GM19468 (cell line): ENCODE measurements at regions not wholly inside any gene's neighbourhood (a gene's known extent, or its start where the extent isn't known, plus 50 kb on each side); places are given as distances from the start of the nearest gene placed in this dataset.

ENCODE experiments used
- ATAC-seq: cut with Tn5 transposase; IDR thresholded peaks from one replicate; pipeline ENCODE4 v1.9.1; 2021; ENCODE audit warnings: mild to moderate bottlenecking, moderate library complexity, moderate number of reproducible peaks; ENCODE audit not compliant: unreplicated experiment; ENCODE audit errors: extremely low read depth

DNA sequence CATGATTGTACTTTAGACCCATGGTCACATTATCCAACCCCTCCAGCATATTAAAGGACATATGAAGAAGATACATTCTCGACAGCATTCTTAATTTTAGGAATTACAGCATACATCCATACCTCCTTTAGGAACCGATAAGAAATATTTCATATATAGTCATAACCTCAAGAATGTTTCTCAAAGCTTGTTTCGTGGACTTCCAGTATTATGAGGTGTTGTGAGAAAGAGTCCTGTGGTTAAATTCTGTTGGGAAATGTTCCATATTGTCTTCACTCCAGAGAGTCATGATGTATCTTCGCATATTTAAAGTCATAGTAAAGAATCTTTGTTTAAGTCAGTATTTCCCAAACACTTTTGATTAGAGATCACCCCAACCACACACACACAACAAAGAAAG, 321.0 kb upstream of the SNX7 start:
- ATAC-seq: no peak

DNA sequence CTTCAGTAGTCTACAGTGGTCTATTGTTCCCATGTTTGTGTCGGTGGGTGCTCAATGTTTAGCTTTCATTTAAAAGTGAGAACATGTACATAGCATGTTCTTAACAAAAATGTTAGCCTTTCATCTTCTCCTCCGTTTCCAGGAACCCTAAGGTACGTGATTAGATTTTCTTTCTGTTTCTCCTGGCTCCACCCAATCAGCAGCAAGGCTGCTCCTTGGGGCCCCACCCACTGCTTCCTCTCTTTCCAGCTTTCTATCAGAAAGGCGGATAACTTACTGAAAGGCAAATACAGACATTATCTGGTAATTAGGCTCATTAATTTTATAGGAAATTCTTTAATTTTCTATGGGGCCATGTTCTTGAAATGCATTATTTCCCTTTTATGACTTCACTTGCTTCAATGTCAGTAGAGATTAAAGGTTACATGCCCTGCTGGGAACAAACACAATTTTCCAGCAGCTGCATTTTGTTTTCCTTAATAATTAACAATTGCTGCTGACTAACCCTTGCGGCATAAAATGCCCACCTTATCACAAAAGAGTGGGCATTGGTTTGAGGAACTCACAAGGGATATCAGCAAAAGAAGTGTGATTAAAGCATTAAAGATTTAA, 324.9 kb upstream of the SNX7 start:
- no peak for ATAC-seq

DNA sequence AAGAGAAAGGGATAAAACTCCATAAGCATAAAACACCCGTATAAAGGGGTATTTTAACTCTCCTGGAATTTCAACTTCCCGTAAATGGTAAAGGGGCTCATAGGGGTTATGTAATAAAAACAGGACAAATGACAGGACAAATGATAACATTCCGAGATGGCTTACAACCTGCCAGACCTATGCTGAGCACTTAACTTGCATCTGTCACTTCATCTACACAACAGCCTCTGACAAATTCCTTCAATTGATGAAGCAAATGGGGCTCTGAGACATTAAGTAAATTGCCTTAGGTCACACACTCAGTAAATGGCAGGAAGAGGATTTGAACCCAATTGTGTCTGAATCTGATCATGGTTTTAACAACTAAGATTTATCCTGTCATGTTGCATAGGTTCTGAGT, 327.6 kb upstream of the SNX7 start:
- no peak for ATAC-seq

DNA sequence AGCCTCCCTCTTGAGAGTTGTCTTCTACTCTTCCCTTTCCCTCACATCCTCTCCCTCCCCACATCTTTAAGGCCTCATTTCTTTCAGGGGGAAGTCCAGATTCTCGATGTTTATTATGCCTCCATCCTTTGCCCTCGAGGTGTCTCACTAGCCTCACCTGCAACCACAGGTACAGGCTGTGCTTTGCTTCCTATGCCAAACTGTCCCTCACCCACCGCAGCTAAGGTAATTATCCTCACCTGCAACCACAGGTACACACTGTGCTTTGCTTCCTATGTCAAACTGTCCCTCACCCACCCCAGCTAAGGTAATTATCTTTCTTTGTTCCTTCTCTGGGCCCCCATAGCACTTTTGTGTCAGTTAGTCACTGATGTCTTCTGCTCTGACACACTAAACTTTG, 328.1 kb upstream of the SNX7 start:
- no peak for ATAC-seq

DNA sequence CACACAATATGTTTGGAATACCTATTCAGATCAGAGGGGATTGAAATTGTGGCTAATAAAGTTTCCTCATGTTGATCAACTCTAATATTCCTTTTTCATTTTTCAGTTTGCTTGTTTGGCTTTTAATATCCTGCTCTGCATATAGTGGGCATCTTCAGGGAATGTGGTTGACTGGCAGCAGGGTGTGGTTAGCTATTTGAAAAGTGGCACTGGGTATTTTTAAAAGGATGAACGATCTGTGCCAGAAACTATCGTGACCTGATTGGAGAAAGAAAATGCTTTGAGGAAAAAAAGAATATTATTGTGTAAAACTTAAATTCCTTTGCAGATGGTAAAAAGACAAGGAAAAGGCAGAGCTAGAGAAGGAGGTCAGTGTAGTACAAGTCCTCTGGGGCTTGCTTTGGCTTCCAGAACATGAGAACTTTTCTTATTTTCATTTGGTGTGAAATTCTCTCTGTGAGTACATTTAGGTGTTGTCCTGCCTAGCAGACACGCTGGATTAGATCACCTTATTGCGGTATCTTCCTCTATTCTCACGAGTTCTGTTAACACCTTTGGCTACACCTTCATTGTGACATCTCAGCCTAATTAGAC, 329.7 kb upstream of the SNX7 start:
- no peak for ATAC-seq

DNA sequence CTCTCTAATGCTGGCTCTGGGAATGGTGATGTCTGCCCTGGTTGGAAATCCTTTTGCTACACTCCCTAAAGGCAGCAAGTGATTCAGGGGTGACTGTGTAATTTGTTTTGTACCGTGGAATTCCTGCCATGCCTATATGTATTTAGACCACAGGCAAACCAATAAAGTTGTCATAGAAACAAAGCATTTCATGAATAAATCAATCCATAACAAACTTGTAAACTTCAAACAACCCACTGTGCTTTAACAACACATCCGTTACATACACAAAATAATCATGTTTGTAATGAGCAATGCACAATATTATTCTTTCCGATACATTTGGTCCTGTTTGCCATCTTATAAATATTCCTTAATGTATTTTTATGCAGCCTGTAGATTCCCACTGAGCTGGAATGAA, 330.3 kb upstream of the SNX7 start:
- no peak for ATAC-seq

DNA sequence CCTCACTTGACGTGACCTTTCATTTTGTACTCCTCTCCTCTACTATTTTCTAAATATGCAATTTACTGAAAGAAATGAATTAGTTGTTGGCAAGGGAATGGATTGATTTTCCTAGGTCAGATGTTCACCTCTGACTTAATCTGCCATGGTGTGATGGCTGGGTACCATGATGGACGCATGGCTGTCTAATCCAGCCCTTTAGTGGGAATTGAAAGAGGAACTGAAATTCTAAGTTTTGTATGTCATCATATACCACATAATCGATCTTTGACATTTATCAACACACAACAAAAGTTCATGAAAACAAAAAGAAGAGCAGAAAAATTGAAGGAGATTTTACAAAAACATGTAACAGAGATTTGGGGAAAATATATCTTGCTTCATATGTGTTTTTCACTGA, 331.3 kb upstream of the SNX7 start:
- ATAC-seq: no peak

DNA sequence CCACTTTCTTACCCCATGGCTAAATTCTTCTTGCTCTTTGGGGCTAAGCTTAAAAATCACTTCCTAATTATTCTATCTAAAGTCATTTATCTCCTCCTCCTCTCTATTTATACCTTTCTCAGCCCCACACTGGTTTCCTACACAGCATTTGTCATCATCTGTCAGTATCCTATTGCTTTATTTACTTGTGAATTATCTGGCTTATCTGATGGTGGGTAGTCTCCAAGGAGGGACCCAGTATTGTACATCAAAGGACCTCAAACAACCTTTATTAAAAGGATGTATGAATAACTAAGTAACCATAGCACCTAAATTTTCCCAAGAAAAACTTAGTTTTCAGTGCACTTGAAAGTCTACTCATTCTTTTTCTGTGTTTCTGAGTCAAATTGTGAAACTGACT, 332.7 kb upstream of the SNX7 start:
- no peak for ATAC-seq

DNA sequence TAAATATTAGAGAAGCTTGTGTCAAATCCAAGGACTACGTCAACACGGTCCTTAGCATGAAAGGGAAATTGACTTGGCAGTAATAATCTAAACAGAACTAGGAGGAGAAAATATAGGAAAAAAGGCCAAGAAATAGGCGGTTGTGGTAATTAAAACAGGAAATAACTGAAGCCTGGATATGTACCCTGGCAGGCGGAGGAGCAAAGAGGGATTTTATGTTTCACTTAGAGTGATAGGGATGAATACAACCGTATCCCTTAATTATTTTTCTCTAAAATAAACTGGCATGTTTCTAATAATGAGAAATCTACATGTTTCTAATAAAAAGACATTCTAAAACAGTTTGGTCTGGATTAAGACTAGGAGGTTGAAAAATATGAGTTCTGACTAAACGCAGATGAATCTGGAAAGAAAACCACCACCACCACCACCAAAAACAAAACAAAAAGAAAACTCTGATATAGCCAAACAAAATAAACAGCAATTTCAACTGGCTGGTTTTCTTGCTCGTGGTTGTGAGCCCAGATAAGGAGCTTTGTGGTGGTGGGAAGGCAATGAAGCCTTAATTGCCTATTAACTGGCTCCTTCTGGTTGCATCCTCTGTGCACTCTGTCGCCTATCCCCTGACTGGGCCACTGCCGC, 334.2 kb upstream of the SNX7 start:
- ATAC-seq: no peak

DNA sequence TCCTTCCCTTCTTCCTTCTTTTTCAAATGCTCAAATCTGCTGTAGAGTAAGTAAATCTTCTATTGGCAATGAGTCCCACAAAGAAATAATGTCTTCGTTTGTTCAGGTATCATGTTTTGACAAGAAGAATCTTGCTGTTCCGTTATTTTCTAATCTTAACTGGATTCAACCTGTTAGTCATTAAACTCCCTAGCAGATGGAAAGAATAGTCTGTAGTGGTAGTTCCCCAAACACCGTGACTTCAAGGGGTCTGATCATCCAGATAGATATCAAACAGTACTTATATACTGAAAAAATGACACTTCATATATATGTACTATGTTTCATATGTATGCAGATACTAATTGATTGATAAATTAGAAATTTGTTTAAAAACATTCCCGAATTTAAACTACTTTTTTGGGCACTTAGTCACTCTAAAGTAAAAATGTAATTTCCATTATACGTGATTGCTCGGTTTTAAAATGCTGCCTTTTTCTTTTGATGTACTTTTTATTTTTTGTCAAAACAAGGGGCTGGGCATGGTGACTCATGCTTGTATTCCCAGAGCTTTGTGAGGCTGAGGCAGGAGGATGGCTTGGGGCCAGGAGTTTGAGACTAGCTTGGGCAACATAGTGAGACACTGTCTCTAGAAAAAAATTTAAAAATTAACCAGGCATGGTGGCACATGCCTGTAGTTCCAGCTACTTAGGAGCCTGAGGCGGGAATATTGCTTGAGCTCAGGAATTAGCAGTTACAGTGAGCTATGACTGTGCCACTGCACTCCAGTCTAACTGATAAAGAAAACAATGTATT, 335.7 kb upstream of the SNX7 start:
- no peak for ATAC-seq

DNA sequence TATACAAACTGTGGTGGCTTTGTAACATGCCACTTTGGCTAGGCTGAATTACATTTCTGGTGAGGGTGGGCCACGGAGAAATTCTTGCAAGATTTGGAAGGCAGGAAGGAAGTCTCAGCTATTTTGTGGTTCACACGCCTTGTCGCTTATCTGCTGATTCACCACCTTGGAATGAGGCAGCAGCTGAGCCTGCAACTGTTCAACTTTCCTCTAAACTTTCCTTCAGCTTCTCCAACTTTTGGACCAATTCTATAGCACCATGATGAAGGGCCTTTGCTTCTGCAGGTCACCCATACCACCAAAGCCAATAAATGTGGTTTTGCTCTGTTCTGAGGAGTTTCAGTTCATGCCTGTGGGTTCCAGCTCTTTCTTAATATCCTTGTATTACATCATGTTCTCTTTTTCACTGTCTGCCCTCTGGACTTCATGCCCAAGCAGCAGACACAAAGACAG, 337.6 kb upstream of the SNX7 start:
- ATAC-seq: no peak

DNA sequence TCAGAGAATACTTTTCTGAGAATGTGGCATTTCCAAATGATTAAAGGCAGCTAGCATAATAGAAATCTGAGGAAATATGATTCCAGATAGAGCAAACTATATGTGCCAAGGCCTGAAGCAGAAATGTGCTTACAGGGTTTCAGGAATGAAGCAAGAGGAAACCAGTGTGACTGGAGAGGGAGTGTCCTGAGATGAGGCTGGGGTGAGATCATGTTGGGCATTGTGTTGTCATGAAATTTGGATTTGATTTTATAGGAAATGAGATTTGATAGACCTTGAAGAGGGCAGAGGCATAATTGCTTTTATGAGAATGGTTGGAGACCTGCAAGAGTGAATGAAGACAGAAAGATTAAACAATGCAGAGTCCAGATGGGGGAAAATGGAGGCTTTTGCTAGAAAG, 338.1 kb upstream of the SNX7 start:
- ATAC-seq: no peak

DNA sequence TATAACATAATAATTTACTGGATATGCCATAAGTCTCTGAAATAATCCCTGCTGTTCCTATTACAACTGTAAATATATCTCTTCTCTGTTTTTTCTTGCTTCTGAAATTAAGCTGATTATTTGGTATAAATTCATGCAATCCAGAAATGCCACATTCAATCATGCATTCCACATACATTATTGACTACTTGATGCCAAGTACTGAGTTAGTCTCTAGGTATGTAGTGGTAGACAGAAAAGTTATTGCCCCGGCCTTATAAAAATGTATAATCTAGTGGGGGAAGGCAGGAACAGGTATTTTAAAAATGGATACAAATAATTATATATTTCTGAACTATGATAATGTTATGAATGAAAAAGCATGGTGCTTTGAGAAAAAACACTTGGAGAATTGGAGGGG, 338.6 kb upstream of the SNX7 start:
- no peak for ATAC-seq

DNA sequence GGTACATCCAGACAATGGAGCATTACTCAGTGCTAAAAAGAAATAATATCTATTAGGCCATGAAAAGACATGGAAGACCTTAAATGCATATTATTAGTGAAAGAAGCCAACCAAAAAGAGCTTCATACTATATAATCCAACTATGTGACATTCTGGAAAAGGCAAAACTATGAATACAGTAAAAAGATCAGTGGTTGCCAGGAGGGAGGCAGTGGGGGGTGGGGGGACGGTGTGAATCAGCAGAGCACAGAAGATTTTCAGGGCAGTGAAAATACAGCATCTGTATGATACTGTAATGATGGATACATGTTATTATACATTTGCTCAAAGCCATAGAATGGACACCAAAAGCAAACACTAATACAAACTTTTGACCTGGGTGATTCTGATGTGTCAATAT, 339.4 kb upstream of the SNX7 start:
- no peak for ATAC-seq

DNA sequence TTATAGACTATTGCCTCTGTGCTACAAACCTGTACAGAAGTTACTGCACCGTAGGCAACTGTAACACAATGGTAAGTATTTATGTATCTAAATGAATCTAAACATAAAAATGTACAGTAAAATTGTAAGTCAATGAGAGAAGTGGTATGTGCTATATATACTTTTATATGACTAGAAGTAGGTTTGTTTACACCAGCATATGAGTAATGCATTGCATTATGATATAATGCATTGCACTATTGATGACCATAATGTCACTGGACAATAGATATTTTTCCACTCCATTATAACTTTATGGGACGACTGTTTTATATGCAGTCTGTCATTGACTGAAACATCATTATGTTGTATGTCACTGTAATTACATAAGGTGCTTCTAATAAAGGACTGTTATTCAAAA, 340.3 kb upstream of the SNX7 start:
- ATAC-seq: no peak

DNA sequence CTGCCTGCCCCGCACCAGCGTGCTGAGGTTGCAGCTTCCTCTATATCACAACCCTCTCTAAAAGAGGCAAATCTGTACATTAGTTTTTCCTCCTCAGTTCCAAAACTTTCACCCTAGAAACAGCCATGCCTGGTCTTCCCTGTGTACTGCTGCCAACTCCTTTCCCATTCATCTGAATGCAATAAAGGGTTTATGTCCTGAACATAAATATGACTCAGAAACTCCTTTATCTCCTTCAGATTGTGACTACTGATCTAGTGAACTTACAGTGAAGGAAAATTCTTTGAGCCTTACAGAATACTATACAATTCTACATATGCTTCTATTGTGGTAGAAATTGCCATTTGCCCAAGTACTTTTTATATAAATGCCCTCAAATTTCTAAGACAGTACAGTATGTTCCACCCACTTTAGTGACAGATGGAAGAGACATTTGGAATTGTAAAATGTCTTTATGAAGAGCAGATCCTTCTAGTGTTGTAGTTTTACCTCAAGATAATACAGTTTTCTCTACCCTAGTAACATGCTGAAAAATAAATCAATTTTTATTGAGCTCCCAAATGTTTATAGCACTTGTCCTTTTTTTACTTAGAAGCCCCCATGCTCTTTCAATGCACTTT, 345.1 kb upstream of the SNX7 start:
- ATAC-seq: no peak

DNA sequence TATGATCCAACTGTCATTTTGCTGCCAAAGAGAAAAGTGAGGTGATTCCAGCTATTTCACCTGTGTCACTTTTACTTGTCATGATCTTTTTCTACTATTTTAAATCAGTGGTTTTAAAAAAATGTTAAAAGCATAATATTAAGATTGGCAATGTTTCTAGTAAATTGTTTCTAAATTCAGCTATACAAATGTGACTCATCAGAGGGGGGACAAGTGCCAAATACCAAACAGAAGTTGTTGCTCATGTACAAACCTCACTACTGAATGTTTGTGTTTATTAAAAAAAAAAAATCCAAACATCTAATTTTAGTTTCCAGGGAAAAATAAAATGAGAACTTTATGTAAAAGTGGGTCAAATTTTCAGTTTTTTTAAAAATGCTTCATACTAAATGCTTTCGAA, 346.2 kb upstream of the SNX7 start:
- ATAC-seq: no peak

DNA sequence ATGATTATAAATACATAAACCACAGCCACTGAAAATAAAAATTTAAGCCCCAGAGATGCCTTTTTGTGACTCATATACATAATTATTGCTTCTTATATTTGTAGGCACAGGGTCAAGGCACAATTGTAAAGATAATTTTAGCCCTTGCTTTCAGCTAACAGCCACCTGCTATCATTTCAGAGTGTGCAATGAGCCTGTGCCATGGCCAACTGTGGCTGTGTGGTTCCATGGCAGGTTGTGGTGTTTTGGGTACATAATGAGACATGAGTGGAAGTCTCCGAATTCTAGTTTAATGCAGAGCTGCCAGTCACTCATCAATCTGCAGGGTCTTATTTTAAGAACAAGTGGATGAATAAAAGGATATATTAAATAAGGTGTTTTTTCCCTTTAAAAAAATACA, 346.9 kb upstream of the SNX7 start:
- ATAC-seq: no peak

DNA sequence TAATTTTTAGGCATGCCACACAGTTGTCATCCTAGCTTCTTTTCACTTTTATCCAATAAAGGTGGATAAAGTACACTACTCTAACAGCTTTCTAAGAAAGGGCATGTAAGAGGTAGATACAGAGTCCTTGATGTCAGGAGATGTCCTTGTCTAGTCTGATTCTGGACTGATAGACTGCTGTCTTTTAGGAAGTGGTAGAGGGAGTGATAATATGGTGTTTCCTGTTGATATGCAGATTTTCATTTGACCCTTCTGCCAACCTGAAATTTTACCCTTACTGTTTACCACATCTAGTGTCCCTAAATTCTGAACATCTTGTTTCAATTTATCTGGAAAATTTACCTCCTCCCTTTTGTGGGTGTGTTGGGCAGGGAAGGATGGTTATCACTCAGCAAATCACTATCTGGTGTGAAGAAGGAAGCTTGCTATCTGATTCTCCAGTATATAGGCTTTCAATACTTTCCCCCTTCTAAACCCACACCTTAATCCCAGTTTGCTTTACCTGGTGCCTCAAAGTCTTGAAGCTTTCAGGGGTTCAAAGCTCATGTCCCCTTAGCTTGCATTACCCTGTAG, 354.9 kb upstream of the SNX7 start:
- ATAC-seq: no peak

DNA sequence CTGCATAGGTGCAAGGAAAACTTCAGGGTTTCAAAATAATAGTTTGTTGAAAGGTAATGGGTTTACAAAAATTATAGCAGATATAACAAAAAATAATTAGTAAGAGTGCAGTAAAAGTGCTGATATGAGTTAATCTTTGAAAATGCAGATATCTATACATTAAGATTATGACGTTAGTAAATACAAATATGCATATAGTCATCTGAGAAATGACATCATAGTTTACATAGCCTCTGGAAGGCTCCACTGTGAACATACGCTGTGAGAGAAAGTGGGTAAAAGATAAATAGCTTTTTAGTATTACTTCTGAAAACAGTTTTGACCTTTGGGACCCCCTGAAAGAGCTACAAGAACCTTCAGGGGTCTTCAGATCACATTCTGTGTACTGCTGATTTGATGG, 356.2 kb upstream of the SNX7 start:
- ATAC-seq: no peak
